GM21737 (cell line): ENCODE measurements at regions not wholly inside any gene's neighbourhood (a gene's known extent, or its start where the extent isn't known, plus 50 kb on each side); places are given as distances from the start of the nearest gene placed in this dataset.

Source experiments
- ATAC-seq: cut with Tn5 transposase; IDR thresholded peaks from one replicate; pipeline ENCODE4 v1.9.1; 2021; ENCODE audit warnings: mild to moderate bottlenecking, moderate library complexity; ENCODE audit not compliant: unreplicated experiment

DNA sequence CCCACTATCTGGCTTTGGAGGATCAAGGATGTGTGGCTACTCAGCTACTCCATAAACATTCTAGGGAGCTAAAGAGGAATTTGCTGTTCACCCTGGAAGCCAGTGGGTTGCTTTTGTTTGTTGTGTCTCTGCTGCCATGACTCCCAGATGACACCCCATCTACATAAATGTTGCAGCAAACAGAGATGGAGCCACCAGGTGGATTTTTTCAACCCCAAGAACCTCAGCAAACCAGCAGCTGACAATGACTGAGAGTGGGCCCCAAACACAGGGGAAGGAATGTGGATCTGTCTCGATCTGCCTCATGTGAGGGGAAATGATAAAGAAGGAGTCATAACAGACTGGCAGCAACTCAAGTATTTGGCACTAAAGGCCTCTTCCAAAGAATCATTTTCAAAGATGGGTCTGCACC is 132.7 kb upstream of the TNC start:
- ATAC-seq: no peak

DNA sequence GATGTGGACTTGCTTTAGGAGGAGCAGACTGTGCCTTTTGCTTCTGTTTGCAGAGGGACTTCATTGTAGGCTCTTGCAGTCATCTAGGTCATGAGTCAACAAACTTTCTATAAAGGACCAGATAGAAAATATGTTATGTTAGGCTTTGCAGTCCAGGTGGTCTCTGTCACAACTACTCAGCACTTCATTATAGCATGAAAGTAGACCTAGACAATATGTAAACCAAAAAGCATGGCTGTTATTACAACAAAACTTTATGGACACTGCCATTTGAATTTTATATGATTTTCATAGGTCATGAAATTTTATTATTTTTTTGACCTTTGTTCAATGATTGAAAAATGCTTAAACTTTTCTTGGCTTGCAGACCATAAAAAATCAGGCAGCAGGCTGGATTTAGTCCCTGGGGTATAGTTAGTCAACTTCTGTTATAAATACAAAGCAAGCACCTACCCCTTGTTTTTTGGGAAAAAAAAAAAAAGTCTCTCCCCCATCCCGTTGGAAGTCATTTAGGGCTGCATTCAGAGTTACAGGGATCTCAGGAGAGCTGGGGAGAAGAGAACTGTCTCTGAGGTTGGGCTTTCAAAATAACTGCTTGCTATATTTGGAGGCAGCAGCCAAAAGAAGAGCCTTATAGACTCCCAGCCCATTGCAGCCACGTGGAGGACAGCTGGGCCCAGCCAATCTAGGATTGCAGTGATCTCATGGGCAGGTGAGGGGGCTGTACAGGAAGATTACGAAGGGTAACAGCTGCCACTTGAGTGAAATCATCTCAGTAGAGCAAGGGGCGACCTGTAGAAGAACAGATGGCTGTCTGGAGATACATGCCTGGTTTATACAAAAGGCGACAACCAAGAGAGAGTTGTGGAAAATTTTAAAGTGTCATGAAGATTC is 136.6 kb upstream of the TNC start:
- no peak for ATAC-seq

DNA sequence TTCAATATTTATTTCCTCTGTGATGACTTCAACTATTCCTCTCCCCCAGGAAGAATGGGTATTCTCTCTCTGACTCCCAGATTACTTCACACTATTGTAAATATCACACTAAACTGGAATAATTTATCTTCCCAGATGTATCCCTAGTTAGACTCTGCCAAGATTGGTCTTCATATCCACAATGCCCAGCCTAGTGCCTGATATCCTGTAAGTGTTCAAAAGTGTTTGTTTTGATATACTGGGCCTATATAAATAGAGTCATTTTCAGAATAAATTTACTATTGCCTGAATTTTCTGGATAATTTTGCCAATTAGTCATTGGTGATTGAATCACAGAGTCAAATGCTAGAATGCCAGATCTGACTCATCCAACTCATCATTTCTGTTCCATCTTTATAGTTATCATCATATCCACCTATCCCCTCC is 143.7 kb upstream of the TNC start:
- no peak for ATAC-seq

DNA sequence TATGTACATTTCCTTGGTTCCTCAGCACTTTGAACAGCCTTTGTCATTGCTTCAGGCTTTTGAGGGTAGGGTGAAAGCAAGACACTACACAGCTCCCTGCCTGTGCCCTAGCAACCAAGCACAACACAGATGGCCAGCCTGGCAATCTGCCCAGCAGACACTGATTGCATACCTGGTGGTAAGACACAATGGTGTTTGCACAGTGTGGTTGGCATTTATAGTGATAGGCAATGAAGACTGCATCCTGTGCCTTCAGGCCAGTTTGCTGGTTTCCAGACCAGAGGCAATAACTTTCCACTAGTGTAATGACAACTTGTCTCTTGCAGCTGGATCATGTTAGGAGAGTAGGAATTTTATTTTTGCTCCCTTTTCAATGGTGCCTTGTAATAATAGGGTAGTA is 144.5 kb upstream of the TNC start:
- ATAC-seq: no peak

DNA sequence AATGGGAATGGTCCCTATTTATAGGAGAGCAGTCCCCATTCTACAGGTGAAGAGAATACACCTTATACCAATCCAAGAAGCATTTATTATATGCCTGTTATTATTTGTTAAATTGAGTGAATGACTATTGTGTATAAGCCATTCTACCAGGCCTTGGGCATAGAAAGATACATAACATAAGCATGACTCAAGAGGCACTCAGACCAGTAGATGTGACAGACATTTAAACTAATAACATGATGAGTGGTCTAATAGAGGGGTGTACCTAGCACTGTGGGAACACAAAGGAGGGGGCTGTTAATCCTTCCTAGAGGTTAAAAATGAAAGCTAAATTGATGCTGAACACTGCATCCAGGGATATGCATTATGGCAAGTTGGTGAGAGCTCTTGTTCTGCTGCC is 145.0 kb upstream of the TNC start:
- ATAC-seq: no peak

DNA sequence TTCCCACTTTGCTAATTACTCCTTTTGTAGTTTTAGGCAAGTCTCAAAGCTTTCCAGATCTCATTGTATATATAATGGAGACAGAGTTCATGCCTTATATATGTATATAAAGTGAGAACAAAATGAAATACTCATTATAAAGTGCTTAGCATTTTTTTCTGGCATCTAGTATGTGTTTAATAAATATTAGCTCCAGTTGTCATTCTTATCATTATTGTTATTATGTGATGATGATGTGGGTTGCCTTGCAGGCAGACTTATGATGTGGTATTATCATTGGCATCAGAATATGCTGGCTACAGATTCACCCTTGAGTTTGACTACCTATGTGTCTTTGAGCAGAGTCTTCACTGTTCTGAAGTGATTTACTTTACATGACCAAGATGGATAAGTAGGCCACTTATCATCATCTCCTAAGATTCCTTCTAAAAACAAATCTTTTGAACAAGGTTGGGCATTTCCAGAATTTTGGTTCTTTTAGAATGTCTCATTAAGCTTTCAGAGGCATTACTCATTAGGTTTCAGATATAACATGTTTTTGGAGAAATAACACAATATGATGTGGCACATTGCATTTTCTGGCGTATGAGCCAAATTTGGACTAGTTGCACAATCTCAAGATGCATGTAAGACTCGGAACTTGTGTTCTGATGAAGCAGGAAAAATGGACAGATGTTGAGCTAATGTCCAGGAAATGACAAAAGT is 145.6 kb upstream of the TNC start:
- no peak for ATAC-seq

DNA sequence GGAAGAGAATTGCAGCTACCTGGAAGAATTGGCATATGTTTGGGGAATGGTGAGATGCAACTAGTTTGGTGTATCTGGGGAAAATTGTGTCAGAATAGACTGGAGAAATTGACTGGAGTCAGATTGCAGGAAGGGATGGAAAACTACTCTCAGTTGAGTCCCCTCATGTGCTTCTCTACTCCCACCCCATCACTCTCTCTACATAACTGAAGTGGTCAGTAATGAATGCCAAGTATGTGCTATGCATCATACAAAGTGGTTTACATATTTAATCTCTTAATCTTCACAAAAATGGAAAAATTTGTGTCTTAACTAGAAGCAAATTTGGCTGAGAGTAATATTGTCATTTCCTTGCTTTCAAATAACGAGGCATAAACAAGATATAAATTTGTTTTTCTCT is 146.4 kb upstream of the TNC start:
- ATAC-seq: no peak

DNA sequence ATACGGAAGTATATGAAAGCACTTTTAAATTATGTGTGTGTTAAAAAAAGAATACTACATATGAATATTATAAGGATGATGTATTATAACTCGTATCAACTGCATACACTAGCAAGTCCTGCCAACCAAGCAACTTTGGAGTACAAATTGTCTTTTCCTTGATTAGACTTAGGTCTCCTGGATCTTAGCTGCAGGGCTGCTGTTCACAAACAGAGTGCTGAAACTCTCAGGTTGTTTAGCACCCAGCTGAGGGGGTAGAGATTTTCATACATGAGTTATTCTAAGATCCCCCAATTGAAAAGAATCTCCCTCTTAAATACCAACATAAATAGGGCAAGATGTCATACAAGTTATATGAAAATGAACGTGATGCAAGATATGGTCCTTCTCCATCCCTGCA is 149.8 kb upstream of the TNC start:
- no peak for ATAC-seq

DNA sequence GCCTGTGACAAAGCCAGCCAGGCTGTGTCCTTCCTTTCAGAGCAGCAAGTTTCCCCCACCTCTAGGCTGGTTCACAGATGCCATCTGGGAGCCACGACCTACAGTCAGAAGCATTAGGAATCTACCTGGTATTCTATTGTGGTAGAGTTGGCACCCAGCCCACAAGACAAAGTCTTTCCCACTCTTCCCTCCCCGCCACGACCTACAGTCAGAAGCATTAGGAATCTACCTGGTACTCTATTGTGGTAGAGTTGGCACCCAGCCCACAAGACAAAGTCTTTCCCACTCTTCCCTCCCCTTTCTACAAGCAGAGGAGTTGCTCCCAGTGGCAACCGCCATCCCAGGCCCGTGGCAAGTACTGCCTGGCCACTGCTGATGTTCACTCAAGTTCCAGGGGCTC is 157.8 kb upstream of the TNC start:
- no peak for ATAC-seq

DNA sequence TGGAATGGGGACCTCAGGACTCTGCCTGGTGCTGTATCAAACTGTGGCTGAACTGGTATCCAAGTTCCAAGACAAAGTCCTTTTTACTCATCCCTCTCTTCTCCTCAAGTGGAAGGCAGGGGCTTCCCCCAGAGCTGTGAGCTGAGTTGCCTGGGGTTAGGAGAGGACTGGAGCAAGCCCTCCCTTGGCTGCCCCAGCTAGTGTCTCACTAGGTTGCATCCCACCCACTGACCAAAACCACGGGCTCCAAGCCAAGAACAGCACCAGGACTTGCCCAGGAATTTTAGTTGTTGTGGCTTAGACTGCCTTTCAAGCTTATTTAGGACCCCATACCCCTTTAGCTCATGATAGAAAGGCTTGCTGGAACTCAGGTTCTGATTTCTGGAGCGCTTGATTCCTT is 158.7 kb upstream of the TNC start:
- no peak for ATAC-seq

DNA sequence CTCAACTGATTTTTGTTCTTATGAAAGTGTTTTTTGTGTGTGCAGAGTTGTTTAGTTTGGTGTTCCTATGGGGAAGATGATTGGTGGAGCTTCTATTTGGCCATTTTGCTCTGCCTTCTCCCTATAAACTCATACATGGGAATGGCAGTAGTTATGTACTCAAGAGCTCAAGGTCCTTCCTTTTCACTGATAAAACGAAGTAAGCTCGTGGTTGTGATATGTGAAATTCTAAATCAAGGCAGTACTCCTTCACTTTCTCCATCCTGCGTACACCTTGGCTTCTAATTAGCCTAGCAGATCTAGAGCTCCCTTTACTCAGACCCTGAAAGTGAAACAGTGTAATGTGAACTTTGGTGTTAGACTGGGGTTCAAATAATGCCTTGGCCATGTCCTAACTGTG is 159.3 kb upstream of the TNC start:
- ATAC-seq: no peak

DNA sequence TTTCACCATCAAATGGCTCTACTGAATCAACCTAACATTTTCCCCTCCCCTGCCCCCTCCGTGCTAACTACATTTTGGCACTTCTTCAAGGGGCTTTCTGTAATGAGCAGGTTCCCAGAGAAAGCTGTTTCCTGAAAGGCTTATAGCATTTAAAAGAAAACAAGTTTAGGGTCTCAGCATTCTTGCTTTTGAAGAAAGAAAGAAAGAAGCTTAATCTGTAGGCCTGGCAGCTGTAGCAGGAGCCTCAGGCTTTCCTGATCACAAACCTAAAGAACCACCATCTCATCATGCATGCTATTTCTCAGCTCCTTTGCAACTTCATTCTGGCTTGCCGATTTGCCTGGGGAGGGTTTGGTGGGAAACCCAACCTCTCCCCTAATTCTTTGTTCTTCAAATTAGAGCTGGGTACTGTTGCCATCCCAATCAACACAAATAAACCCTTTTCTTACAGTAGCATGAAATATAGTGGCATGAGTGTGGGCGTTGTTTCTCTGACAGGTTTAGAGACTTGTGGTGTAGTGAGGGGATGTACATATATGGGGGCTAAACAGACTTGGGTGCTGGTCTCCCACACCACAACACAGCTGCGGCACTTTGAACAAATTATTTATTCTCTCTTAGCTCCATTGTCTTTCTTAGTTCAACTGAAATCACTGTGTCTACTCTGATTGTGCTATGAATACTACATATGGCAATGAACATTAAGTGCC is 160.5 kb upstream of the TNC start:
- ATAC-seq: no peak

DNA sequence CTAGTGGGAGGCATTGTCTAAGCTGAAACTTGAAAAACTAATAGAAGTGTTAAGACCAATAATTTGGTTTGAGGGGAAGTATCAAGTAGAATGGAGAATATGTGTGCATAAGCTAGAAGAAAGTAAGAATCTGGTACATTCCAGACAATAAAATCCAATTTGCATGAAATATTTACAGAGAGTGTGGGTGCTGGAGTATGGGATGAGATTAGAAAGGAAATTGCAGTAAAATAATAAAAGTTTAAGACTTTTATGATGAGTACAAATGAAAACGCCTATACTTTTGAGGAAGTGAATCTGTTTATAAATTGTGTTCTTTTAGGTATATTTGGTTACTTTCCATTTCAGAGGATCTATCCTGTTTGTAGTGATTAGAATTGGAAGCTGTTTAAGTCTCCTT is 165.4 kb upstream of the TNC start:
- no peak for ATAC-seq

DNA sequence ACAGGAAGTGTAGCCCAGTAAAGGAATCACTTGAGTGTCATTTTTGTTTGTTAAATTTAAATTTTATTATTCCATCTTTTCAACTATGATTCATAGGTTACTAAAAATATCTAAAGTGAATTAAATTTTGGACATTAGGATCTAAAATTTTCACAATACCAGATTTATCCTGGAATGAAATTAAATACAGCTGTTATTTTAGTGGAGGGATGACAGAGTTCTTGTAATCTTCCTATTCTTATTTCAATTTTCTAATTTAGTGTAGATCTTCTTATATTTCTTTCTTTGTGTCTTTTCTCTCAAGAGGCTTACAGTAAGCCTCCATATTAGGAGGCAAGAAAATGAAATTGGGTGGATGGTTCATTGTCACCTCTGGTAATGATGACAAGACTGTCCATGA is 167.9 kb upstream of the TNC start:
- ATAC-seq: no peak

DNA sequence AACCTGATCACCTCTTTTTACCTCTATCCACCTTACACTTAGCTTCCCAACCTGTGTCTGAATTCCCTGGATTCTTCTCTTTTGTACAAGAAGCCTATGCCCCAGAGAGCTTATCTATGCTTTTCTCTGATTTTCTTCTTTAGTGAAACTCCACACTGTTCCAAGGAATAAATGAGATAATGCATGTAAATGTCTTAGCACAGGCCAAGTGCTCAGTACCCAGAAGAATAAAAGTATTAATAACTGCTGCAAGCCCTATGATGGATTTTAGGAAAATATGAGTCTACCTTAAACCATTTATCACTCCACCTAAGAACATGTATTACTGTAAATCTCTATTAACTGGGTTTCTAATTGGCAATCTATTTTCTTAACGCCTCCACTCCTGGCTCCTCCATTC is 168.5 kb upstream of the TNC start:
- no peak for ATAC-seq

DNA sequence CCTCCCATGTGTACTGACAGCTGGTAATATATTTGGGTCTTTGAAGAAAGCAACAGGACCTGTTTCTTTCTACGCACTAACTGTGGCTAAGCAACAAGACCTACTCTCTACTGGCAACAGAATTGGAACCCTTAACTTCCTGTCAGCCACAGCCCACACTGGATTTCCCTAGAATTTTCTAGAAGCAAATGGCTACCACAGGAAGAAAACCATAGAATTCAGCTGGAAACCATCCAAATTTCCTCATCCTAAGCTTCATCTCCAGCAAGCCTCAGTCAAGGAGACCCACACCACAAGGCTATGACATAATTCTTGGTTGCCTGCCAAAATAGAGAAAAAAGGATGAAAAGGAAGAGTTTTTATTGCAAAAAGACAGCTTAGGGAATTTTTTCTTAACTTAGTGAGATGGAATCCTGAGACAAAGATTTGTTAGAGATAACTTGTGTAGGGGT is 171.8 kb upstream of the TNC start:
- ATAC-seq: no peak

DNA sequence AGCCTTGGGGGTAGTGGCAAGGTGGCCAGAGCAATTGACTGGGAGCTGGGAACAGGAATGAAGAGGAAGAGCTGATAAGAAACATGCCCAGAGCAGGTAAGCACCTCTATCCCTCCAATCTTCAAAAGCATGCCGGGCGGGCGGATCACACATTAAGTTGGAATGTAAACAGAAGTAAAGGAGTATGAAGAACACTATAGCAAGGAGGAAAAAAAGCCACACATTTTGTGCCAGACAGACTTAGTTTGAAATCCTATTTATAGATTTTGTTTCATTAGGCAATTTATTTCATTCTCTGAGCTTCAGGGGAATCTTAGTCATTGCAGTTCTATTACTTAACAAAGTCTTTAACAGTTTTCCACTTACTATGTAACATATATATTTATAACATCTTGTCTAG is 173.9 kb upstream of the TNC start:
- no peak for ATAC-seq

DNA sequence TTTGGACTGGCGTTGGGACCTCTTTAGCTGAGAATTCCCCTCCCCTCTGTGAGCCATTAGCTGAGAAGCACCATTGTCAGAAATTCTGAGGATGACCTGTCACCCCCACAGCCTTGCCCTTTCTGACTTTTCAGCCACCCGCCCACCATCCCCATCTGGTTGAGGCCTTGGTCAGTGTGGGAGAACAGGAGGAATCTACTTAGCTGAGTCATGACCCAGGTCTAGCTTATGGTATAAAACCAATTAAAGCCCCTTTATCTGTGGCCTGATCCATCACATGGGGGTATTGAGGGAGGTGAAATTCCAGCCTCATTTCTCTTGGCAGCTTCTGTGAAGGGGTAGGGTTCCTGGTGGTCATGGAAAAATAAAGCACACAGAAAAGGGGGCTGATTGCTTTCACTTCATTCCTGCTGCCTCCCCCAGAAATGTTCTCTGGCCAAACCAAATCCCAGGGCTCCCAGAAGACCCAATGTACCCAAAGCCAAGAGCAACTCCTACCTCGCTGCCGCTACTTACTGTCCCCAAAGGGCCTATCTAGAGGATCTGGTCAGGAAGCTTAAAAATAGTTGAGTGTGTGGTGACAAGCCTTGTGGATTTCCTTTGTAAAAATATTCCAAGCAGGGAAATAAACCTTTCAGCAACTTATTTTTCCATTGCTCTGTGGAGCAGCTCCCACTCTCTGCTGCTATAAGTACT is 174.8 kb upstream of the TNC start:
- no peak for ATAC-seq

DNA sequence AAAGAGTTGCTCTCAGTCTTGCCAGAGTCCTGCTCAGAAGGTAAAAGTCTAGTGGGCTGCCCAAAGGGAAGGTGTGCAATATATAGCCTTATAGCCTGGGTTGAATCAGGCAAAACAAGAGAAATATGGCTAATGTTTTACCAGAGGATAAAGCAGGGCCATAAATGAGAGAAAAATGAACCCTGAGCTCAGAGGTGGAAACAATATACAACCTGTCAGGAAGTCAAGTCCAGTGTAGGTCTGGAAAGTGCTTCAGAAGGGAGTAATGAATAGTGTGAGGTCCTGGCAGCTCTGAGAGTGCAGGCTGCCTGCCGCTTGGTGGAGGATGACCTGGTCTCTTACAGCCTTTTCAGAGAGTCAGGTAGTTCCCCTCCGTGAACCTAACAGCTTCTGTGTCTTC is 177.8 kb upstream of the TNC start:
- no peak for ATAC-seq

DNA sequence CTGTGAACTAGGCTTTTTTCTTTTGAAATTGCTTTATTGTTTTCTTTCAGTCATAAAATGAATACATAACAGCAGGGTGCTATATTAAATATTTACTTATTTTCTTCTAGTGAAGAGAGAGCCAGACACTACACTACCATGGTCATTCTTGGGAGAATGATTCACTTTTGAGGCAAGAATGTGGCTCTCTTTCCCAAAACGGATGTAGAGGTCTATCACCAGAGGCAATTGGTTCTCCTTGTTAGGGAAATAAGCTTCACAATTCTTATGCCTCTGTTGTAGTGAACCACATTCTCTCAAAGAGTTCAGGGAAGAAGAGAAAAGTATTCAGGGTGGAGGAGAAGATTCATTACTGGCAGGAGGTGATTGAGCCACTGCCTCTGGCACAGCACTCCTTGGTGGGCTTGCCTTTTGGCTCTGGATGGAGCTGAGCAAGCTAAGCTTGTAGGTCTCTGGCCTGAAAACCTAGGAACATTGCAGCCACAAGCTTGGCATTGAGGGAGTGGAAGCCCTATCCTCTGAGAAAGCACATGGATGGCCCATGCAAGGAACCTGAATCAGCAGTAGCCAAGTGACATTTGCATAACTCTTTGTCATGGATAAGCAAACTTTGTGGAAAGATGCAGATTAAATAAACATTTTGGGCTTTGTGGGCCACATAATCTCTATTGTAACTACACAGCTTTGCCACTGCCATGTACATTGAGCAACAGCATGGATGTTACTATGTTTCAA is 179.0 kb upstream of the TNC start:
- no peak for ATAC-seq
